SK-N-SH (cell line): ENCODE measurements at regions not wholly inside any gene's neighbourhood (a gene's known extent, or its start where the extent isn't known, plus 50 kb on each side); places are given as distances from the start of the nearest gene placed in this dataset.
A peak's percentile ranks its signal among the peaks of the same experiment; 100 is the strongest.

Source experiments
- CTCF ChIA-PET: fragments of 300-600, 350-600 bp; formaldehyde crosslinking; extraction: SDS; loops from one replicate; lab custom pipeline; 2021; lab: Yijun Ruan, JAX
- POLR2A ChIA-PET: fragments of 350-600 bp; sonication (Branson Sonifier 250); formaldehyde crosslinking; extraction: SDS; loops from one replicate; lab custom pipeline; 2020; ENCODE audit warnings: antibody characterized with exemption, inconsistent platforms; lab: Yijun Ruan, JAX
- DNase-seq: peaks from one replicate; pipeline ENCODE4 v3.0.0; 2012
- H2AFZ ChIP-seq: fragments of 200-600 bp; sonication (generic); 2 replicates; pipeline ENCODE4 v1.8.1; 2016; ENCODE audit warnings: antibody characterized with exemption, mild to moderate bottlenecking, low read depth
- H3F3A ChIP-seq: fragments of 200-600 bp; sonication (generic); replicated peaks from 2 replicates; pipeline ENCODE3; 2016; ENCODE audit warnings: antibody characterized with exemption, mild to moderate bottlenecking; ENCODE audit not compliant: insufficient read depth
- H3K27ac ChIP-seq, 2 experiments: fragments of 200-500 bp in 1 of 2; fragments of 200-600 bp in 1 of 2; sonication (Bioruptor generic) in 1 of 2; sonication (generic), shearing (Covaris generic) in 1 of 2; 2 replicates each; pipeline versions ENCODE4 v1.5.1 to v1.6.1; 2014 to 2016; ENCODE audit warnings: low read depth in 2 of 2, inconsistent platforms in 1 of 2, low read length in 1 of 2, mild to moderate bottlenecking in 1 of 2, mixed read lengths in 1 of 2
- H3K27me3 ChIP-seq: fragments of 200-600 bp; sonication (generic), shearing (Covaris generic); 2 replicates; pipeline ENCODE4 v1.6.1; 2016; ENCODE audit warnings: mixed run types; ENCODE audit not compliant: insufficient read depth
- H3K36me3 ChIP-seq, 2 experiments: fragments of 200-500 bp in 1 of 2; fragments of 200-600 bp in 1 of 2; sonication (Bioruptor generic) in 1 of 2; sonication (generic) in 1 of 2; replicated peaks in 1 of 2; 2 replicates each; pipeline versions ENCODE3 to v1.5.1; 2014 to 2016; ENCODE audit warnings: low read length in 1 of 2, mild to moderate bottlenecking in 1 of 2; ENCODE audit not compliant: insufficient read depth in 2 of 2, control insufficient read depth in 1 of 2
- H3K4me1 ChIP-seq, 2 experiments: fragments of 200-500 bp in 1 of 2; fragments of 200-600 bp in 1 of 2; sonication (Bioruptor generic) in 1 of 2; sonication (generic), shearing (Covaris generic) in 1 of 2; 2 replicates each; pipeline versions ENCODE4 v1.5.1 to v1.6.1; 2014 to 2016; ENCODE audit warnings: low read depth in 1 of 2, low read length in 1 of 2, mixed run types in 1 of 2; ENCODE audit not compliant: insufficient read depth in 2 of 2, control insufficient read depth in 1 of 2
- H3K4me2 ChIP-seq: fragments of 200-600 bp; sonication (generic), shearing (Covaris generic); 2 replicates; pipeline ENCODE4 v1.6.1; 2017; ENCODE audit warnings: mixed run types
- H3K4me3 ChIP-seq, 2 experiments: fragments of 200-500 bp in 1 of 2; fragments of 200-600 bp in 1 of 2; sonication (Bioruptor generic) in 1 of 2; sonication (generic), shearing (Covaris generic) in 1 of 2; 2 replicates each; pipeline versions ENCODE4 v1.5.1 to v1.8.1; 2014 to 2016; ENCODE audit warnings: low read depth in 2 of 2, inconsistent platforms in 1 of 2, low read length in 1 of 2, mild to moderate bottlenecking in 1 of 2, mixed read lengths in 1 of 2, moderate library complexity in 1 of 2
- H3K79me2 ChIP-seq: fragments of 200-600 bp; sonication (generic); 2 replicates; pipeline ENCODE4 v1.8.1; 2017; ENCODE audit warnings: mild to moderate bottlenecking; ENCODE audit not compliant: insufficient read depth
- H3K9ac ChIP-seq: fragments of 200-600 bp; sonication (generic); 2 replicates; pipeline ENCODE4 v1.6.1; 2017; ENCODE audit warnings: mixed run types
- H3K9me2 ChIP-seq: fragments of 200-600 bp; sonication (generic); 2 replicates; pipeline ENCODE4 v1.6.1; 2017; ENCODE audit warnings: mixed run types
- H3K9me3 ChIP-seq: fragments of 200-600 bp; sonication (generic); 2 replicates; pipeline ENCODE4 v1.6.1; 2017; ENCODE audit warnings: mixed run types, mild to moderate bottlenecking, moderate library complexity
- H4K20me1 ChIP-seq: fragments of 200-600 bp; sonication (generic); 2 replicates; pipeline ENCODE4 v1.6.1; 2017; ENCODE audit warnings: mild to moderate bottlenecking, mixed run types; ENCODE audit not compliant: insufficient read depth
- EP300 ChIP-seq, 2 experiments: IDR thresholded peaks; 2 replicates each; pipeline versions ENCODE4 v1.4.0 to v1.6.1; 2012; ENCODE audit warnings: borderline replicate concordance in 1 of 2, low read depth in 1 of 2, low read length in 1 of 2
- EZH2phosphoT487 ChIP-seq: fragments of 200-600 bp; sonication (generic); IDR thresholded peaks from 2 replicates; pipeline ENCODE4 v1.6.1; 2017; ENCODE audit warnings: low read depth, mixed run types, mild to moderate bottlenecking, antibody characterized with exemption, moderate library complexity, borderline replicate concordance
- FOSL2 ChIP-seq: IDR thresholded peaks from 2 replicates; pipeline ENCODE4 v1.4.0; 2012; ENCODE audit warnings: low read depth, mild to moderate bottlenecking, moderate library complexity, borderline replicate concordance
- FOXM1 ChIP-seq: IDR thresholded peaks from 2 replicates; pipeline ENCODE4 v1.4.0; 2012; ENCODE audit warnings: low read depth, mild to moderate bottlenecking
- GABPA ChIP-seq: IDR thresholded peaks from 2 replicates; pipeline ENCODE4 v1.4.0; 2012; ENCODE audit warnings: low read depth, mild to moderate bottlenecking
- JUND ChIP-seq: IDR thresholded peaks from 2 replicates; pipeline ENCODE4 v1.4.0; 2012
- MEF2A ChIP-seq: IDR thresholded peaks from 2 replicates; pipeline ENCODE4 v1.4.0; 2012; ENCODE audit warnings: low read depth, borderline replicate concordance
- MXI1 ChIP-seq: IDR thresholded peaks from 2 replicates; pipeline ENCODE4 v1.6.1; 2012; ENCODE audit warnings: mild to moderate bottlenecking, low read depth, low read length, improper control_type of control experiment
- NFIC ChIP-seq: IDR thresholded peaks from 2 replicates; pipeline ENCODE4 v1.4.0; 2012; ENCODE audit warnings: borderline replicate concordance
- POLR2AphosphoS5 ChIP-seq: IDR thresholded peaks from 2 replicates; pipeline ENCODE4 v1.6.1; 2012; ENCODE audit warnings: low read depth, low read length
- RCOR1 ChIP-seq: fragments of 150-350 bp; IDR thresholded peaks from 2 replicates; pipeline ENCODE4 v1.6.1; 2017; ENCODE audit warnings: antibody characterized with exemption, low read length
- RFX5 ChIP-seq: IDR thresholded peaks from 2 replicates; pipeline ENCODE4 v1.6.1; 2012; ENCODE audit warnings: mild to moderate bottlenecking, improper control_type of control experiment, low read length
- RXRA ChIP-seq: IDR thresholded peaks from 2 replicates; pipeline ENCODE4 v1.4.0; 2012; ENCODE audit warnings: low read depth, mild to moderate bottlenecking, borderline replicate concordance
- SIN3A ChIP-seq: IDR thresholded peaks from 2 replicates; pipeline ENCODE4 v1.6.1; 2012; ENCODE audit warnings: low read depth, mild to moderate bottlenecking, low read length, moderate library complexity, borderline replicate concordance
- TAF1 ChIP-seq: IDR thresholded peaks from 2 replicates; pipeline ENCODE4 v1.6.1; 2012; ENCODE audit warnings: low read depth, mild to moderate bottlenecking, low read length, moderate library complexity, borderline replicate concordance
- TCF12 ChIP-seq: IDR thresholded peaks from 2 replicates; pipeline ENCODE4 v1.4.0; 2012
- TEAD4 ChIP-seq: IDR thresholded peaks from 2 replicates; pipeline ENCODE4 v1.4.0; 2012; ENCODE audit warnings: mild to moderate bottlenecking, borderline replicate concordance; ENCODE audit not compliant: insufficient read depth
- YY1 ChIP-seq: IDR thresholded peaks from 2 replicates; pipeline ENCODE4 v1.4.0; 2012; ENCODE audit warnings: low read depth, mild to moderate bottlenecking
- WGBS: methylation state at CpG from one replicate; pipeline ENCODE4 v1.1.6; 2017; ENCODE audit warnings: low lambda C conversion rate; 5-methylcytosine and 5-hydroxymethylcytosine counted together
- TF ChIP-seq, protein P1 (sequence below): IDR thresholded peaks from 2 replicates; pipeline ENCODE4 v1.4.0; 2012; ENCODE audit warnings: low read depth
- TF ChIP-seq, protein P2 (sequence below): fragments of 200-600 bp; sonication (generic); IDR thresholded peaks from 2 replicates; pipeline ENCODE4 v1.6.1; 2017; ENCODE audit warnings: antibody characterized with exemption, mild to moderate bottlenecking, moderate library complexity
- TF ChIP-seq, protein P3 (sequence below): IDR thresholded peaks from 2 replicates; pipeline ENCODE4 v1.4.0; 2012; ENCODE audit warnings: low read depth, borderline replicate concordance
- TF ChIP-seq, protein P4 (sequence below): IDR thresholded peaks from 2 replicates; pipeline ENCODE4 v1.4.0; 2012; ENCODE audit warnings: low read depth, borderline replicate concordance
- TF ChIP-seq, protein P5 (sequence below): fragments of 150-350 bp; IDR thresholded peaks from 2 replicates; pipeline ENCODE4 v1.6.1; 2016; ENCODE audit warnings: mild to moderate bottlenecking, low read depth, low read length
- TF ChIP-seq, protein P6 (sequence below): IDR thresholded peaks from 2 replicates; pipeline ENCODE4 v1.6.1; 2012; ENCODE audit warnings: mild to moderate bottlenecking, low read depth, low read length, moderate library complexity

DNA sequence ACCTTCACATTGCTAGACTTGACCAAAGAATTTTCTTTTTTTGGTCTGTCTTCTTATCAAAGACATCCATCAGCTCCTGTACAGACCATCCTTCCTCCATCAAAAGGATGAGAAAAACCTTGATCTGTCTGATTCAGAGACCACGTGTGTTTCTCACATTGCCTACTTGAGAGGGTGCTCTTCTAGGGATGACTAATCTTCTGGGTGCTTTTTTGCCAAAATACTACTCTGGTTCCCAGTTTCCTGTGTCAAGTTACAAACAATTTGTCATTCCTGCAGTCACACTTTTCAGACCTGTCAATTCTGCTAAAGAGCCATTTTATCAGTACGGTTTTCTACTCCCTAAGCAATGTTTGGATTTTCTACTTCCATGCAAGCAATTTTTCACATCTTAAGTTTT lies 492.2 kb downstream of the CDH11 start:
- CTCF ChIA-PET, result no interaction called here
- TF ChIP-seq, protein P1, sequence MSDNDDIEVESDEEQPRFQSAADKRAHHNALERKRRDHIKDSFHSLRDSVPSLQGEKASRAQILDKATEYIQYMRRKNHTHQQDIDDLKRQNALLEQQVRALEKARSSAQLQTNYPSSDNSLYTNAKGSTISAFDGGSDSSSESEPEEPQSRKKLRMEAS, result peak; percentile 85
- TF ChIP-seq MEF2A, result no peak
- TF ChIP-seq, protein P2, sequence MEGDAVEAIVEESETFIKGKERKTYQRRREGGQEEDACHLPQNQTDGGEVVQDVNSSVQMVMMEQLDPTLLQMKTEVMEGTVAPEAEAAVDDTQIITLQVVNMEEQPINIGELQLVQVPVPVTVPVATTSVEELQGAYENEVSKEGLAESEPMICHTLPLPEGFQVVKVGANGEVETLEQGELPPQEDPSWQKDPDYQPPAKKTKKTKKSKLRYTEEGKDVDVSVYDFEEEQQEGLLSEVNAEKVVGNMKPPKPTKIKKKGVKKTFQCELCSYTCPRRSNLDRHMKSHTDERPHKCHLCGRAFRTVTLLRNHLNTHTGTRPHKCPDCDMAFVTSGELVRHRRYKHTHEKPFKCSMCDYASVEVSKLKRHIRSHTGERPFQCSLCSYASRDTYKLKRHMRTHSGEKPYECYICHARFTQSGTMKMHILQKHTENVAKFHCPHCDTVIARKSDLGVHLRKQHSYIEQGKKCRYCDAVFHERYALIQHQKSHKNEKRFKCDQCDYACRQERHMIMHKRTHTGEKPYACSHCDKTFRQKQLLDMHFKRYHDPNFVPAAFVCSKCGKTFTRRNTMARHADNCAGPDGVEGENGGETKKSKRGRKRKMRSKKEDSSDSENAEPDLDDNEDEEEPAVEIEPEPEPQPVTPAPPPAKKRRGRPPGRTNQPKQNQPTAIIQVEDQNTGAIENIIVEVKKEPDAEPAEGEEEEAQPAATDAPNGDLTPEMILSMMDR, result no peak
- peak; percentile 78 for TF ChIP-seq NFIC
- TF ChIP-seq, protein P3, sequence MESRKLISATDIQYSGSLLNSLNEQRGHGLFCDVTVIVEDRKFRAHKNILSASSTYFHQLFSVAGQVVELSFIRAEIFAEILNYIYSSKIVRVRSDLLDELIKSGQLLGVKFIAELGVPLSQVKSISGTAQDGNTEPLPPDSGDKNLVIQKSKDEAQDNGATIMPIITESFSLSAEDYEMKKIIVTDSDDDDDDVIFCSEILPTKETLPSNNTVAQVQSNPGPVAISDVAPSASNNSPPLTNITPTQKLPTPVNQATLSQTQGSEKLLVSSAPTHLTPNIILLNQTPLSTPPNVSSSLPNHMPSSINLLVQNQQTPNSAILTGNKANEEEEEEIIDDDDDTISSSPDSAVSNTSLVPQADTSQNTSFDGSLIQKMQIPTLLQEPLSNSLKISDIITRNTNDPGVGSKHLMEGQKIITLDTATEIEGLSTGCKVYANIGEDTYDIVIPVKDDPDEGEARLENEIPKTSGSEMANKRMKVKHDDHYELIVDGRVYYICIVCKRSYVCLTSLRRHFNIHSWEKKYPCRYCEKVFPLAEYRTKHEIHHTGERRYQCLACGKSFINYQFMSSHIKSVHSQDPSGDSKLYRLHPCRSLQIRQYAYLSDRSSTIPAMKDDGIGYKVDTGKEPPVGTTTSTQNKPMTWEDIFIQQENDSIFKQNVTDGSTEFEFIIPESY, result peak; percentile 44; the same call in 1 of the 2 replicates
- TF ChIP-seq, protein P4, sequence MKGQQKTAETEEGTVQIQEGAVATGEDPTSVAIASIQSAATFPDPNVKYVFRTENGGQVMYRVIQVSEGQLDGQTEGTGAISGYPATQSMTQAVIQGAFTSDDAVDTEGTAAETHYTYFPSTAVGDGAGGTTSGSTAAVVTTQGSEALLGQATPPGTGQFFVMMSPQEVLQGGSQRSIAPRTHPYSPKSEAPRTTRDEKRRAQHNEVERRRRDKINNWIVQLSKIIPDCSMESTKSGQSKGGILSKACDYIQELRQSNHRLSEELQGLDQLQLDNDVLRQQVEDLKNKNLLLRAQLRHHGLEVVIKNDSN, result peak; percentile 55
- TF ChIP-seq, protein P5, sequence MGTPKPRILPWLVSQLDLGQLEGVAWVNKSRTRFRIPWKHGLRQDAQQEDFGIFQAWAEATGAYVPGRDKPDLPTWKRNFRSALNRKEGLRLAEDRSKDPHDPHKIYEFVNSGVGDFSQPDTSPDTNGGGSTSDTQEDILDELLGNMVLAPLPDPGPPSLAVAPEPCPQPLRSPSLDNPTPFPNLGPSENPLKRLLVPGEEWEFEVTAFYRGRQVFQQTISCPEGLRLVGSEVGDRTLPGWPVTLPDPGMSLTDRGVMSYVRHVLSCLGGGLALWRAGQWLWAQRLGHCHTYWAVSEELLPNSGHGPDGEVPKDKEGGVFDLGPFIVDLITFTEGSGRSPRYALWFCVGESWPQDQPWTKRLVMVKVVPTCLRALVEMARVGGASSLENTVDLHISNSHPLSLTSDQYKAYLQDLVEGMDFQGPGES, result no peak
- peak; percentile 48; the same call in 1 of the 2 replicates for TF ChIP-seq FOXM1
- no peak for TF ChIP-seq GABPA
- peak; percentile 75 for TF ChIP-seq TCF12
- TF ChIP-seq, protein P6, sequence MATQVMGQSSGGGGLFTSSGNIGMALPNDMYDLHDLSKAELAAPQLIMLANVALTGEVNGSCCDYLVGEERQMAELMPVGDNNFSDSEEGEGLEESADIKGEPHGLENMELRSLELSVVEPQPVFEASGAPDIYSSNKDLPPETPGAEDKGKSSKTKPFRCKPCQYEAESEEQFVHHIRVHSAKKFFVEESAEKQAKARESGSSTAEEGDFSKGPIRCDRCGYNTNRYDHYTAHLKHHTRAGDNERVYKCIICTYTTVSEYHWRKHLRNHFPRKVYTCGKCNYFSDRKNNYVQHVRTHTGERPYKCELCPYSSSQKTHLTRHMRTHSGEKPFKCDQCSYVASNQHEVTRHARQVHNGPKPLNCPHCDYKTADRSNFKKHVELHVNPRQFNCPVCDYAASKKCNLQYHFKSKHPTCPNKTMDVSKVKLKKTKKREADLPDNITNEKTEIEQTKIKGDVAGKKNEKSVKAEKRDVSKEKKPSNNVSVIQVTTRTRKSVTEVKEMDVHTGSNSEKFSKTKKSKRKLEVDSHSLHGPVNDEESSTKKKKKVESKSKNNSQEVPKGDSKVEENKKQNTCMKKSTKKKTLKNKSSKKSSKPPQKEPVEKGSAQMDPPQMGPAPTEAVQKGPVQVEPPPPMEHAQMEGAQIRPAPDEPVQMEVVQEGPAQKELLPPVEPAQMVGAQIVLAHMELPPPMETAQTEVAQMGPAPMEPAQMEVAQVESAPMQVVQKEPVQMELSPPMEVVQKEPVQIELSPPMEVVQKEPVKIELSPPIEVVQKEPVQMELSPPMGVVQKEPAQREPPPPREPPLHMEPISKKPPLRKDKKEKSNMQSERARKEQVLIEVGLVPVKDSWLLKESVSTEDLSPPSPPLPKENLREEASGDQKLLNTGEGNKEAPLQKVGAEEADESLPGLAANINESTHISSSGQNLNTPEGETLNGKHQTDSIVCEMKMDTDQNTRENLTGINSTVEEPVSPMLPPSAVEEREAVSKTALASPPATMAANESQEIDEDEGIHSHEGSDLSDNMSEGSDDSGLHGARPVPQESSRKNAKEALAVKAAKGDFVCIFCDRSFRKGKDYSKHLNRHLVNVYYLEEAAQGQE, result no peak
- no peak for TF ChIP-seq EZH2phosphoT487
- TF ChIP-seq YY1, result no peak
- TF ChIP-seq FOSL2, result peak; percentile 77
- no peak for TF ChIP-seq TAF1
- no peak for TF ChIP-seq RCOR1
- TF ChIP-seq MXI1, result no peak
- TF ChIP-seq RFX5, result no peak
- TF ChIP-seq JUND, result peak; percentile 72
- peak; percentile 32; the same call in 1 of the 2 replicates for TF ChIP-seq TEAD4
- 0 out of 2 replicates have a peak, but pooled peaks have one; percentile 28 for TF ChIP-seq SIN3A
- TF ChIP-seq RXRA, result peak; percentile 36; the same call in 1 of the 2 replicates
- peak in 1 of 2 experiments; percentile 73; a peak in 2 of 4 replicates for TF ChIP-seq EP300 (IDR thresholded peaks at IDR 0.05; ENCODE audit: borderline replicate concordance in 1 of 2, low read depth in 1 of 2, low read length in 1 of 2)
- TF ChIP-seq POLR2AphosphoS5, result peak; percentile 22; the same call in 1 of the 2 replicates

More for the DNA sequence above, 492.2 kb downstream of the CDH11 start:
- Histone ChIP-seq H3K4me3 (no peak overlapping the region), H3K27ac (peak overlapping the region in 1 of 2 experiments; percentile 41; a peak in 2 of 4 replicates), H3K9ac (no peak overlapping the region), H4K20me1 (no peaks in the 10 kb centered on the region), H3K9me3 (no peaks in the 10 kb centered on the region), H3K36me3 (no peaks in the 10 kb centered on the region), H3F3A (peaks cover 7% of the 10 kb centered on the region), H3K4me1 (peaks cover 0 to 5% of the 10 kb centered on the region in 2 experiments; a peak in 2 of 4 replicates), H3K9me2 (no peaks in the 10 kb centered on the region), H2AFZ (no peak overlapping the region), H3K79me2 (no peaks in the 10 kb centered on the region), H3K4me2 (peak overlapping the region; percentile 12; the same call in 1 of the 2 replicates), H3K27me3 (no peaks in the 10 kb centered on the region)
- POLR2A ChIA-PET, result no interaction called here
- 24% methylated on average over 2 of the region's 2 CpGs for whole genome bisulfite sequencing
- DNase-seq, result no peak
